ENCODE measurements at regions not wholly inside any gene's neighbourhood (a gene's known extent, or its start where the extent isn't known, plus 50 kb on each side); places are given as distances from the start of the nearest gene placed in this dataset.

- H3K9me3 ChIP-seq (ENCODE audit: control insufficient read depth, low read depth, low read length): no peaks in the 10 kb centered on the region
- no peaks in the 10 kb centered on the region for H3K36me3 ChIP-seq (ENCODE audit: control insufficient read depth, low read depth, low read length)
- H3K4me3 ChIP-seq (ENCODE audit: low read length): no peak overlapping the region
- H3K9ac ChIP-seq (ENCODE audit: low read length): no peak overlapping the region
- no peaks in the 10 kb centered on the region for H3K27me3 ChIP-seq (ENCODE audit: control insufficient read depth, insufficient read depth, low read length)
- no peaks in the 10 kb centered on the region for H3K4me1 ChIP-seq (ENCODE audit: control insufficient read depth, low read depth, low read length)
- no peak overlapping the region for H3K27ac ChIP-seq (ENCODE audit: low read length)
These were observed 727.7 kb upstream of the SLIT2 start for GRCh38 chr4:19523964-19524363.

- Histone ChIP-seq H3K9me3 (ENCODE audit: control insufficient read depth, low read depth, low read length) (no peaks in the 10 kb centered on the region), H3K9ac (ENCODE audit: low read length) (no peak overlapping the region), H3K36me3 (ENCODE audit: control insufficient read depth, low read depth, low read length) (no peaks in the 10 kb centered on the region), H3K4me1 (ENCODE audit: control insufficient read depth, low read depth, low read length) (no peaks in the 10 kb centered on the region), H3K27me3 (ENCODE audit: control insufficient read depth, insufficient read depth, low read length) (no peaks in the 10 kb centered on the region), H3K27ac (ENCODE audit: low read length) (no peak overlapping the region), H3K4me3 (ENCODE audit: low read length) (no peak overlapping the region)
These were observed 728.7 kb upstream of the SLIT2 start for GRCh38 chr4:19522966-19523365.

- H3K36me3 ChIP-seq (ENCODE audit: control insufficient read depth, low read depth, low read length): no peaks in the 10 kb centered on the region
- no peaks in the 10 kb centered on the region for H3K9me3 ChIP-seq (ENCODE audit: control insufficient read depth, low read depth, low read length)
- H3K4me1 ChIP-seq (ENCODE audit: control insufficient read depth, low read depth, low read length): no peaks in the 10 kb centered on the region
- no peak overlapping the region for H3K9ac ChIP-seq (ENCODE audit: low read length)
- H3K27ac ChIP-seq (ENCODE audit: low read length): no peak overlapping the region
- H3K4me3 ChIP-seq (ENCODE audit: low read length): no peak overlapping the region
- no peaks in the 10 kb centered on the region for H3K27me3 ChIP-seq (ENCODE audit: control insufficient read depth, insufficient read depth, low read length)
These were observed 730.7 kb upstream of the SLIT2 start for GRCh38 chr4:19520939-19521520.

GRCh38 chr4:19514276-19515070 lies 737.2 kb upstream of the SLIT2 start:
- H3K4me3 ChIP-seq (ENCODE audit: low read length): no peak overlapping the region

GRCh38 chr4:19512086-19512485 lies 739.6 kb upstream of the SLIT2 start:
- no peaks in the 10 kb centered on the region for H3K27me3 ChIP-seq (ENCODE audit: control insufficient read depth, insufficient read depth, low read length)
- no peaks in the 10 kb centered on the region for H3K4me1 ChIP-seq (ENCODE audit: control insufficient read depth, low read depth, low read length)
- H3K4me3 ChIP-seq (ENCODE audit: low read length): no peak overlapping the region
- no peak overlapping the region for H3K9ac ChIP-seq (ENCODE audit: low read length)
- H3K9me3 ChIP-seq (ENCODE audit: control insufficient read depth, low read depth, low read length): no peaks in the 10 kb centered on the region
- H3K27ac ChIP-seq (ENCODE audit: low read length): no peak overlapping the region
- no peaks in the 10 kb centered on the region for H3K36me3 ChIP-seq (ENCODE audit: control insufficient read depth, low read depth, low read length)

More at GRCh38 chr4:19514276-19515070, 737.2 kb upstream of the SLIT2 start:
- no peak overlapping the region for H3K9ac ChIP-seq (ENCODE audit: low read length)
- no peak overlapping the region for H3K27ac ChIP-seq (ENCODE audit: low read length)
- no peaks in the 10 kb centered on the region for H3K36me3 ChIP-seq (ENCODE audit: control insufficient read depth, low read depth, low read length)
- H3K27me3 ChIP-seq (ENCODE audit: control insufficient read depth, insufficient read depth, low read length): no peaks in the 10 kb centered on the region
- no peaks in the 10 kb centered on the region for H3K4me1 ChIP-seq (ENCODE audit: control insufficient read depth, low read depth, low read length)
- H3K9me3 ChIP-seq (ENCODE audit: control insufficient read depth, low read depth, low read length): no peaks in the 10 kb centered on the region

- no peaks in the 10 kb centered on the region for H3K27me3 ChIP-seq (ENCODE audit: control insufficient read depth, insufficient read depth, low read length)
- no peak overlapping the region for H3K27ac ChIP-seq (ENCODE audit: low read length)
- no peak overlapping the region for H3K9ac ChIP-seq (ENCODE audit: low read length)
- no peaks in the 10 kb centered on the region for H3K36me3 ChIP-seq (ENCODE audit: control insufficient read depth, low read depth, low read length)
- no peaks in the 10 kb centered on the region for H3K4me1 ChIP-seq (ENCODE audit: control insufficient read depth, low read depth, low read length)
- H3K4me3 ChIP-seq (ENCODE audit: low read length): no peak overlapping the region
- H3K9me3 ChIP-seq (ENCODE audit: control insufficient read depth, low read depth, low read length): no peaks in the 10 kb centered on the region
These were observed 740.7 kb upstream of the SLIT2 start for GRCh38 chr4:19510993-19511392.

GRCh38 chr4:19508442-19508841 lies 743.3 kb upstream of the SLIT2 start:
- no peak overlapping the region for H3K4me3 ChIP-seq (ENCODE audit: low read length)
- no peak overlapping the region for H3K27ac ChIP-seq (ENCODE audit: low read length)
- no peaks in the 10 kb centered on the region for H3K27me3 ChIP-seq (ENCODE audit: control insufficient read depth, insufficient read depth, low read length)
- no peaks in the 10 kb centered on the region for H3K4me1 ChIP-seq (ENCODE audit: control insufficient read depth, low read depth, low read length)
- no peaks in the 10 kb centered on the region for H3K36me3 ChIP-seq (ENCODE audit: control insufficient read depth, low read depth, low read length)
- H3K9ac ChIP-seq (ENCODE audit: low read length): no peak overlapping the region
- H3K9me3 ChIP-seq (ENCODE audit: control insufficient read depth, low read depth, low read length): no peaks in the 10 kb centered on the region

- no peak overlapping the region for H3K27ac ChIP-seq (ENCODE audit: low read length)
- H3K36me3 ChIP-seq (ENCODE audit: control insufficient read depth, low read depth, low read length): no peaks in the 10 kb centered on the region
- H3K9ac ChIP-seq (ENCODE audit: low read length): no peak overlapping the region
- no peaks in the 10 kb centered on the region for H3K4me1 ChIP-seq (ENCODE audit: control insufficient read depth, low read depth, low read length)
- no peaks in the 10 kb centered on the region for H3K9me3 ChIP-seq (ENCODE audit: control insufficient read depth, low read depth, low read length)
- H3K4me3 ChIP-seq (ENCODE audit: low read length): no peak overlapping the region
- no peaks in the 10 kb centered on the region for H3K27me3 ChIP-seq (ENCODE audit: control insufficient read depth, insufficient read depth, low read length)
These were observed 754.0 kb upstream of the SLIT2 start for GRCh38 chr4:19497705-19498104.

GRCh38 chr4:19496756-19497155 lies 754.9 kb upstream of the SLIT2 start:
- no peaks in the 10 kb centered on the region for H3K9me3 ChIP-seq (ENCODE audit: control insufficient read depth, low read depth, low read length)
- no peak overlapping the region for H3K9ac ChIP-seq (ENCODE audit: low read length)
- no peaks in the 10 kb centered on the region for H3K36me3 ChIP-seq (ENCODE audit: control insufficient read depth, low read depth, low read length)
- H3K27ac ChIP-seq (ENCODE audit: low read length): no peak overlapping the region
- H3K27me3 ChIP-seq (ENCODE audit: control insufficient read depth, insufficient read depth, low read length): no peaks in the 10 kb centered on the region
- H3K4me3 ChIP-seq (ENCODE audit: low read length): no peak overlapping the region
- H3K4me1 ChIP-seq (ENCODE audit: control insufficient read depth, low read depth, low read length): no peaks in the 10 kb centered on the region

- no peak overlapping the region for H3K9ac ChIP-seq (ENCODE audit: low read length)
- H3K4me1 ChIP-seq (ENCODE audit: control insufficient read depth, low read depth, low read length): no peaks in the 10 kb centered on the region
- no peak overlapping the region for H3K27ac ChIP-seq (ENCODE audit: low read length)
- no peaks in the 10 kb centered on the region for H3K36me3 ChIP-seq (ENCODE audit: control insufficient read depth, low read depth, low read length)
- no peak overlapping the region for H3K4me3 ChIP-seq (ENCODE audit: low read length)
- no peaks in the 10 kb centered on the region for H3K9me3 ChIP-seq (ENCODE audit: control insufficient read depth, low read depth, low read length)
- H3K27me3 ChIP-seq (ENCODE audit: control insufficient read depth, insufficient read depth, low read length): no peaks in the 10 kb centered on the region
These were observed 756.7 kb upstream of the SLIT2 start for GRCh38 chr4:19494961-19495360.

GRCh38 chr4:19492606-19493005 lies 759.1 kb upstream of the SLIT2 start:
- Histone ChIP-seq H3K4me3 (ENCODE audit: low read length) (no peak overlapping the region), H3K27me3 (ENCODE audit: control insufficient read depth, insufficient read depth, low read length) (no peaks in the 10 kb centered on the region), H3K36me3 (ENCODE audit: control insufficient read depth, low read depth, low read length) (no peaks in the 10 kb centered on the region), H3K4me1 (ENCODE audit: control insufficient read depth, low read depth, low read length) (no peaks in the 10 kb centered on the region), H3K27ac (ENCODE audit: low read length) (no peak overlapping the region), H3K9me3 (ENCODE audit: control insufficient read depth, low read depth, low read length) (no peaks in the 10 kb centered on the region), H3K9ac (ENCODE audit: low read length) (no peak overlapping the region)

- Histone ChIP-seq H3K4me3 (ENCODE audit: low read length) (no peak overlapping the region), H3K9ac (ENCODE audit: low read length) (no peak overlapping the region), H3K4me1 (ENCODE audit: control insufficient read depth, low read depth, low read length) (no peaks in the 10 kb centered on the region), H3K27me3 (ENCODE audit: control insufficient read depth, insufficient read depth, low read length) (no peaks in the 10 kb centered on the region), H3K27ac (ENCODE audit: low read length) (no peak overlapping the region), H3K36me3 (ENCODE audit: control insufficient read depth, low read depth, low read length) (no peaks in the 10 kb centered on the region), H3K9me3 (ENCODE audit: control insufficient read depth, low read depth, low read length) (no peaks in the 10 kb centered on the region)
These were observed 765.3 kb upstream of the SLIT2 start for GRCh38 chr4:19486400-19486799.

Measured in iPS-18a (cell line).